Endothelial cell of umbilical vein (primary cell): ENCODE measurements at regions not wholly inside any gene's neighbourhood (a gene's known extent, or its start where the extent isn't known, plus 50 kb on each side); places are given as distances from the start of the nearest gene placed in this dataset.

Experiments used
- BruUV-seq: library from RNA; stranded (reverse); fragments of 400-500 nt; replicated peaks from 2 replicates; lab custom pipeline; 2021; lab: Mats Ljungman, UMichigan
- CTCF ChIA-PET: fragments of 300-600, 350-600 bp; sonication (Branson Sonifier 250); formaldehyde crosslinking; loops from one replicate; lab custom pipeline; 2021; ENCODE audit warnings: antibody characterized with exemption, inconsistent platforms; lab: Charles Lee
- POLR2A ChIA-PET: fragments of 300-600, 350-600 bp; sonication (Branson Sonifier 250); formaldehyde crosslinking; loops from one replicate; lab custom pipeline; 2021; ENCODE audit warnings: antibody characterized with exemption, inconsistent platforms; lab: Charles Lee
- DNase-seq: peaks from one replicate; pipeline ENCODE4 v3.0.0-alpha.2; 2011; ENCODE audit warnings: low read depth, low spot score
- FAIRE-seq: peaks from 2 replicates; lab custom pipeline; 2011; peaks lifted over from hg19 to GRCh38; lab: Jason Lieb, UNC
- H2AFZ ChIP-seq: 2 replicates; pipeline ENCODE4 v1.6.0; 2012; ENCODE audit warnings: low read depth, low read length, control low read depth, inconsistent platforms
- H3K27ac ChIP-seq: 2 replicates; pipeline ENCODE4 v1.5.1; 2011; ENCODE audit warnings: low read depth, mild to moderate bottlenecking, control low read depth, low read length, moderate library complexity; ENCODE audit not compliant: insufficient read depth
- H3K27me3 ChIP-seq, 2 experiments: 2 replicates each; pipeline versions ENCODE4 v1.6.0 to v1.6.1; 2011; ENCODE audit warnings: low read length in 2 of 2, mixed read lengths in 1 of 2; ENCODE audit not compliant: control insufficient read depth in 2 of 2, insufficient read depth in 2 of 2
- H3K36me3 ChIP-seq, 2 experiments: 2 replicates in 1 of 2; 3 replicates in 1 of 2; pipeline ENCODE4 v1.5.1; 2011; ENCODE audit warnings: low read length in 2 of 2, mild to moderate bottlenecking in 1 of 2, moderate library complexity in 1 of 2; ENCODE audit not compliant: control insufficient read depth in 2 of 2, insufficient read depth in 2 of 2; ENCODE audit errors: extremely low read depth in 1 of 2
- H3K4me1 ChIP-seq: 3 replicates; pipeline ENCODE4 v1.5.1; 2011; ENCODE audit warnings: mild to moderate bottlenecking, low read length; ENCODE audit not compliant: control insufficient read depth, insufficient read depth; ENCODE audit errors: extremely low read depth
- H3K4me2 ChIP-seq: 2 replicates; pipeline ENCODE4 v1.6.1; 2011; ENCODE audit warnings: low read length, control low read depth, mixed read lengths; ENCODE audit not compliant: insufficient read depth
- H3K4me3 ChIP-seq, 3 experiments: fragments of 200-600 bp in 1 of 3; sonication (generic), shearing (Covaris generic) in 1 of 3; replicated peaks in 1 of 3; 2 replicates each; pipeline ENCODE4 v1.5.1; 2011 to 2016; ENCODE audit warnings: control low read depth in 3 of 3, low read length in 3 of 3, mild to moderate bottlenecking in 2 of 3, inconsistent platforms in 1 of 3, low read depth in 1 of 3, moderate library complexity in 1 of 3; ENCODE audit not compliant: insufficient read depth in 1 of 3
- H3K79me2 ChIP-seq: 2 replicates; pipeline ENCODE4 v1.6.0; 2012; ENCODE audit warnings: low read length, inconsistent platforms; ENCODE audit not compliant: control insufficient read depth, insufficient read depth
- H3K9ac ChIP-seq: replicated peaks from 2 replicates; pipeline ENCODE3; 2011; ENCODE audit warnings: low read length, control low read depth; ENCODE audit not compliant: insufficient read depth; ENCODE audit errors: extremely low read depth
- H3K9me1 ChIP-seq: replicated peaks from 3 replicates; pipeline ENCODE4 v1.6.0; 2011; ENCODE audit warnings: mild to moderate bottlenecking, low read length; ENCODE audit not compliant: control insufficient read depth, insufficient read depth; ENCODE audit errors: extremely low read depth
- H3K9me3 ChIP-seq: replicated peaks from 2 replicates; pipeline ENCODE4 v1.5.1; 2012; ENCODE audit warnings: low read length, inconsistent platforms; ENCODE audit not compliant: control insufficient read depth, insufficient read depth
- H4K20me1 ChIP-seq: replicated peaks from 2 replicates; pipeline ENCODE3; 2011; ENCODE audit warnings: mild to moderate bottlenecking, low read length; ENCODE audit not compliant: control insufficient read depth, insufficient read depth; ENCODE audit errors: extremely low read depth
- EZH2 ChIP-seq: IDR thresholded peaks from 2 replicates; pipeline ENCODE4 v1.6.1; 2012; ENCODE audit warnings: borderline replicate concordance, low read depth, mild to moderate bottlenecking, moderate library complexity, low read length, inconsistent platforms; ENCODE audit not compliant: severe bottlenecking
- FOS ChIP-seq: IDR thresholded peaks from 2 replicates; pipeline ENCODE4 v1.6.1; 2011; ENCODE audit warnings: mild to moderate bottlenecking, low read length, moderate library complexity, borderline replicate concordance; ENCODE audit not compliant: insufficient read depth
- GATA2 ChIP-seq: IDR thresholded peaks from 2 replicates; pipeline ENCODE4 v1.7.0; 2011; ENCODE audit warnings: low read depth, mild to moderate bottlenecking, moderate library complexity, mixed read lengths, low read length; ENCODE audit not compliant: insufficient read length, insufficient read depth
- JUN ChIP-seq: IDR thresholded peaks from 2 replicates; pipeline ENCODE4 v1.6.1; 2011; ENCODE audit warnings: borderline replicate concordance, low read depth; ENCODE audit not compliant: insufficient read length, insufficient read depth
- MYC ChIP-seq: IDR thresholded peaks from one replicate; pipeline ENCODE4 v1.6.1; 2011; ENCODE audit warnings: mild to moderate bottlenecking, low read depth, low read length
- POLR2A ChIP-seq: IDR thresholded peaks from 2 replicates; pipeline ENCODE4 v1.6.1; 2012; ENCODE audit warnings: low read depth, mild to moderate bottlenecking, control low read depth, low read length
- POLR2AphosphoS5 ChIP-seq: IDR thresholded peaks from 2 replicates; pipeline ENCODE4 v1.6.1; 2012; ENCODE audit warnings: low read depth, mild to moderate bottlenecking, control low read depth, low read length, moderate library complexity; ENCODE audit not compliant: insufficient read depth
- dilution Hi-C: fragments of 300-500 bp; cut with MboI; formaldehyde crosslinking; loops from one replicate; pipeline ENCODE4 v1.15.0; 2019; ENCODE audit warnings: low sequenced_read_pairs; ENCODE audit not compliant: extremely low pct_ligation_motif_present
- intact Hi-C: fragments of 100-400 bp; cut with micrococcal nuclease; formaldehyde crosslinking; loops from one replicate; pipeline ENCODE4 v1.10.0; 2022
- TF ChIP-seq, protein P1 (sequence below), 2 donors: IDR thresholded peaks; 1 replicate in 1 of 2; 2 replicates in 1 of 2; pipeline ENCODE4 v1.5.1; 2011; ENCODE audit warnings: low read length in 2 of 2, mild to moderate bottlenecking in 2 of 2, moderate library complexity in 2 of 2, control low read depth in 1 of 2, inconsistent platforms in 1 of 2, low read depth in 1 of 2; ENCODE audit not compliant: insufficient read depth in 1 of 2; ENCODE audit errors: extremely low read depth in 1 of 2
- TF ChIP-seq, protein P2 (sequence below): IDR thresholded peaks from 2 replicates; pipeline ENCODE4 v1.6.1; 2011; ENCODE audit not compliant: insufficient read depth, insufficient read length

DNA sequence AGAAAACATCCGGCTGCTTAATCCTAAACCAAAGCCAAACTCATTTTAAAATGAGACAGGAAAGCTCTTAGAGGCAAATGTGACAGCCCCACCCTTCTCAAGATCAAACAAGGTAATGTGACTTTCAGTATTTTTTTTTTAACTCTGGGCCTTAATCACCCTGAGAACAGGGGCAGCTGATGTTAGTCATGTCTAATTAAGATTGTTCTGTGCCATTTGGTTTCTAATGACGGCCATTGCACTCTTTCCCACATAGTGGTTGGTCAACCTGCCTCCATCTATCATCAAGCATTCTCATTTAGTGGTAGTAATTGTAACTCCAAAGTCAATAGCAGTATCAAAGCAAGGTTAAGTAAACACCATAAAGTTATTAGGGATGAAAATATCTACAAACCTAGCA is 191.6 kb upstream of the EXOC2 start:
- Histone ChIP-seq H3K36me3 (no peaks in the 10 kb centered on the region), H3K27me3 (no peaks in the 10 kb centered on the region), H3K9me1 (no peaks in the 10 kb centered on the region), H4K20me1 (no peaks in the 10 kb centered on the region), H3K4me3 (no peak overlapping the region), H3K27ac (no peak overlapping the region), H3K4me2 (no peak overlapping the region), H3K9me3 (no peaks in the 10 kb centered on the region), H3K9ac (no peak overlapping the region), H2AFZ (no peak overlapping the region), H3K79me2 (no peaks in the 10 kb centered on the region), H3K4me1 (no peaks in the 10 kb centered on the region)
- no peak for TF ChIP-seq EZH2
- no peak for TF ChIP-seq GATA2
- no peak for TF ChIP-seq MYC
- TF ChIP-seq POLR2AphosphoS5: no peak
- TF ChIP-seq, protein P1, sequence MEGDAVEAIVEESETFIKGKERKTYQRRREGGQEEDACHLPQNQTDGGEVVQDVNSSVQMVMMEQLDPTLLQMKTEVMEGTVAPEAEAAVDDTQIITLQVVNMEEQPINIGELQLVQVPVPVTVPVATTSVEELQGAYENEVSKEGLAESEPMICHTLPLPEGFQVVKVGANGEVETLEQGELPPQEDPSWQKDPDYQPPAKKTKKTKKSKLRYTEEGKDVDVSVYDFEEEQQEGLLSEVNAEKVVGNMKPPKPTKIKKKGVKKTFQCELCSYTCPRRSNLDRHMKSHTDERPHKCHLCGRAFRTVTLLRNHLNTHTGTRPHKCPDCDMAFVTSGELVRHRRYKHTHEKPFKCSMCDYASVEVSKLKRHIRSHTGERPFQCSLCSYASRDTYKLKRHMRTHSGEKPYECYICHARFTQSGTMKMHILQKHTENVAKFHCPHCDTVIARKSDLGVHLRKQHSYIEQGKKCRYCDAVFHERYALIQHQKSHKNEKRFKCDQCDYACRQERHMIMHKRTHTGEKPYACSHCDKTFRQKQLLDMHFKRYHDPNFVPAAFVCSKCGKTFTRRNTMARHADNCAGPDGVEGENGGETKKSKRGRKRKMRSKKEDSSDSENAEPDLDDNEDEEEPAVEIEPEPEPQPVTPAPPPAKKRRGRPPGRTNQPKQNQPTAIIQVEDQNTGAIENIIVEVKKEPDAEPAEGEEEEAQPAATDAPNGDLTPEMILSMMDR (IDR thresholded peaks at IDR 0.05; ENCODE audit: extremely low read depth in 1 of 2, insufficient read depth in 1 of 2, low read depth in 1 of 2, low read length in 2 of 2): no peak
- TF ChIP-seq JUN: no peak
- TF ChIP-seq, protein P2, sequence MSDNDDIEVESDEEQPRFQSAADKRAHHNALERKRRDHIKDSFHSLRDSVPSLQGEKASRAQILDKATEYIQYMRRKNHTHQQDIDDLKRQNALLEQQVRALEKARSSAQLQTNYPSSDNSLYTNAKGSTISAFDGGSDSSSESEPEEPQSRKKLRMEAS: no peak
- no peak for TF ChIP-seq POLR2A
- TF ChIP-seq FOS: no peak
- POLR2A ChIA-PET: no interaction called here
- dilution Hi-C loops: no loop called here
- intact Hi-C loops: no loop called here
- no peak for DNase-seq
- BruUV-seq: no TSS peak
- FAIRE-seq: no peak
- CTCF ChIA-PET: no interaction called here
